HepG2 (cell line): ENCODE measurements at regions not wholly inside any gene's neighbourhood (a gene's known extent, or its start where the extent isn't known, plus 50 kb on each side); places are given as distances from the start of the nearest gene placed in this dataset.

ENCODE experiments used
- ATAC-seq: fragments of 200-7000 bp; cut with Tn5 transposase; 3 replicates; pipeline ENCODE4 v1.9.1; 2020; ENCODE audit warnings: mild to moderate bottlenecking, moderate library complexity
- BruUV-seq: library from RNA; stranded (reverse); fragments of 400-500 nt; replicated peaks from 2 replicates; lab custom pipeline; 2021; lab: Mats Ljungman, UMichigan
- CTCF ChIA-PET: fragments of 300-600 bp; formaldehyde crosslinking; extraction: SDS; loops from one replicate; lab custom pipeline; 2021; ENCODE audit warnings: low total read pairs, inconsistent platforms, low intra/inter-chr PET ratio; lab: Yijun Ruan, JAX
- POLR2A ChIA-PET: fragments of 350-600 bp; sonication (Branson Sonifier 250); formaldehyde crosslinking; loops from one replicate; lab custom pipeline; 2020; ENCODE audit warnings: antibody characterized with exemption, inconsistent platforms; lab: Yijun Ruan, JAX
- DNase-seq: peaks from one replicate; pipeline ENCODE4 v3.0.0-alpha.2; 2015; ENCODE audit warnings: low spot score
- FAIRE-seq: peaks from 3 replicates; lab custom pipeline; 2011; peaks lifted over from hg19 to GRCh38; lab: Jason Lieb, UNC
- H2AFZ ChIP-seq: one replicate; pipeline ENCODE4 v1.6.1; 2011; ENCODE audit warnings: low read length, inconsistent platforms
- H3K27ac ChIP-seq: fragments of 300-600 bp; 3 replicates; pipeline ENCODE4 v1.8.0; 2011; ENCODE audit warnings: mixed run types, mild to moderate bottlenecking, mixed read lengths, low read length, inconsistent platforms; ENCODE audit not compliant: insufficient read depth; ENCODE audit errors: extremely low read length
- H3K27me3 ChIP-seq, 2 experiments: fragments of 200-600 bp in 1 of 2; 2 replicates in 1 of 2; 3 replicates in 1 of 2; pipeline versions ENCODE4 v1.6.0 to v1.8.0; 2011; ENCODE audit warnings: low read length in 2 of 2, mild to moderate bottlenecking in 2 of 2, moderate library complexity in 2 of 2, inconsistent platforms in 1 of 2; ENCODE audit not compliant: insufficient read depth in 2 of 2, control insufficient read depth in 1 of 2
- H3K36me3 ChIP-seq, 2 experiments: fragments of 200-600 bp in 1 of 2; replicated peaks in 1 of 2; 2 replicates in 1 of 2; 3 replicates in 1 of 2; pipeline versions ENCODE4 v1.5.1 to v1.8.0; 2011; ENCODE audit warnings: low read length in 2 of 2, inconsistent platforms in 1 of 2; ENCODE audit not compliant: insufficient read depth in 2 of 2, control insufficient read depth in 1 of 2
- H3K4me1 ChIP-seq: 2 replicates; pipeline ENCODE4 v1.5.1; 2012; ENCODE audit warnings: low read length, inconsistent platforms; ENCODE audit not compliant: insufficient read depth
- H3K4me2 ChIP-seq: 2 replicates; pipeline ENCODE4 v1.6.0; 2011; ENCODE audit warnings: low read depth, low read length, inconsistent platforms
- H3K4me3 ChIP-seq, 3 experiments: fragments of 200-600 bp in 1 of 3; sonication (generic), shearing (Covaris generic) in 1 of 3; replicated peaks in 1 of 3; 2 replicates each; pipeline ENCODE4 v1.5.1; 2011 to 2016; ENCODE audit warnings: low read length in 3 of 3, inconsistent platforms in 2 of 3, low read depth in 2 of 3, mild to moderate bottlenecking in 2 of 3, control low read depth in 1 of 3, mixed read lengths in 1 of 3; ENCODE audit not compliant: insufficient read depth in 1 of 3
- H3K79me2 ChIP-seq: one replicate; pipeline ENCODE4 v1.6.1; 2011; ENCODE audit warnings: low read length, inconsistent platforms; ENCODE audit not compliant: insufficient read depth
- H3K9ac ChIP-seq: 2 replicates; pipeline ENCODE4 v1.6.0; 2011; ENCODE audit warnings: mild to moderate bottlenecking, low read depth, low read length, inconsistent platforms; ENCODE audit not compliant: insufficient read depth
- H3K9me3 ChIP-seq: 2 replicates; pipeline ENCODE4 v1.5.1; 2012; ENCODE audit warnings: mild to moderate bottlenecking, low read length
- H4K20me1 ChIP-seq: 2 replicates; pipeline ENCODE4 v1.6.0; 2011; ENCODE audit warnings: inconsistent platforms, mild to moderate bottlenecking, low read length, moderate library complexity; ENCODE audit not compliant: insufficient read depth
- POLR2G ChIP-seq: fragments of 200-400 bp; formaldehyde crosslinking; IDR thresholded peaks from 2 replicates; pipeline ENCODE4 v1.6.1; 2018; ENCODE audit warnings: mild to moderate bottlenecking, low read depth, low read length, moderate library complexity
- ZBTB1 ChIP-seq: sonication (generic); formaldehyde crosslinking; IDR thresholded peaks from 2 replicates; pipeline ENCODE4 v1.4.0; 2020; ENCODE audit warnings: missing genetic modification reagents, borderline replicate concordance
- ZNF124 ChIP-seq: sonication (generic); formaldehyde crosslinking; IDR thresholded peaks from 2 replicates; pipeline ENCODE4 v1.4.0; 2020; ENCODE audit warnings: missing genetic modification reagents
- ZNF143 ChIP-seq: sonication (generic); formaldehyde crosslinking; IDR thresholded peaks from 2 replicates; pipeline ENCODE4 v1.4.0; 2020; ENCODE audit warnings: missing genetic modification reagents
- ZNF335 ChIP-seq: sonication (generic); formaldehyde crosslinking; IDR thresholded peaks from 2 replicates; pipeline ENCODE4 v1.4.0; 2020; ENCODE audit warnings: missing genetic modification reagents
- ZNF34 ChIP-seq: sonication (generic); formaldehyde crosslinking; IDR thresholded peaks from 2 replicates; pipeline ENCODE4 v1.4.0; 2020; ENCODE audit warnings: mild to moderate bottlenecking, missing genetic modification reagents, borderline replicate concordance
- WGBS: methylation state at CpG from one replicate; pipeline ENCODE4 v1.1.6; 2017; ENCODE audit warnings: low lambda C conversion rate; 5-methylcytosine and 5-hydroxymethylcytosine counted together
- in situ Hi-C: cut with HindIII; loops from 2 replicates; pipeline ENCODE4 v1.10.0; 2017; ENCODE audit warnings: low pct_unique_long_range_greater_than_20kb; ENCODE audit not compliant: extremely low pct_ligation_motif_present
- intact Hi-C: fragments of 100-400 bp; cut with micrococcal nuclease; formaldehyde crosslinking; loops from one replicate; pipeline ENCODE4 v1.10.0; 2022; ENCODE audit not compliant: unreplicated experiment
- TF ChIP-seq, protein P1 (sequence below): IDR thresholded peaks from 2 replicates; pipeline ENCODE4 v1.6.1; 2016; ENCODE audit warnings: low read depth, borderline replicate concordance
- TF ChIP-seq, protein P2 (sequence below): sonication (generic); formaldehyde crosslinking; IDR thresholded peaks from 2 replicates; pipeline ENCODE4 v1.5.1; 2020; ENCODE audit warnings: missing genetic modification reagents, mild to moderate bottlenecking, borderline replicate concordance

DNA sequence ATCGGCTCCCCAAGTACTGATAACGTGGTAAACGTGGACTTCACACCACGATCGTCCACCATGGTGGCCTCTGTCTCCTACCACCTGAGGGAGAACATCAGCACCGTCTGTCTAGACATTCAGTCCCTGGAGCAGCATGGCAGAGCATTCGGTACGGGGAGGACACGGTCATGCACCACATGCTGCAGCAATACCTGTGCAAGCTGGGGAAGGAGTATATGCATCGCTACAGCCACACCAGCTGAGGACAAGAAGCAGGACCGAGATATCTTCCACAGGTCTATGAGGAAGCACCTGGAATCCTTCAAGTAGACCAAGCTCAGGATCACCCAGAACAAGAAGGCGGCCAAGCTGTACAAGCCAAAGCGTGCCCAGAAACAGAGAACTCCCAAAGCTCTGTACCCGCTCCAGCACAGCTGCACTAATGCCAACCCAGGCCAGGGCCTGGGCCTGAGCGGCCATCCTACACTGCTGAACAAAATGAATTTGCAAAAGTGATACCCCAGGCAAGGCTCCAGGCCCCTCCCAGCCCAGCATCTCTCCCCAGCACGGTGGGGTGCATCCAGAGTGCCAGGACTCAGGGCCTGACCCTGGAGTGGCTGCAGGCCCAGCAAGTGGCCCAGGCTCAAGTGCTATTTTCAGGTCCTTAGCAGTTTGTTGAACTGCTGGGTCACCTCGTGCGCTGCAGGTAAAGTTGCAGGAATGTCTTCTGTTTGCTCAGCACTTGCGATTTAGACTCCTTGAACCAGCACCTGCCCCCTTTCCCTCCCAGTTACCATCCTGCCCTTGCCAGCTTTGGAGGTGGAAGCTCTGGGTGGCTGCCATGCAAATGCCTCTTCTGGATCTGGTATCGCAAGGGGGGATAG lies 119.3 kb upstream of the SERPIND1 start:
- in situ Hi-C loops = no loop called here
- no peak for TF ChIP-seq ZBTB1 (CRISPR knock-in tag)
- no peak for TF ChIP-seq ZNF124
- TF ChIP-seq, protein P1, sequence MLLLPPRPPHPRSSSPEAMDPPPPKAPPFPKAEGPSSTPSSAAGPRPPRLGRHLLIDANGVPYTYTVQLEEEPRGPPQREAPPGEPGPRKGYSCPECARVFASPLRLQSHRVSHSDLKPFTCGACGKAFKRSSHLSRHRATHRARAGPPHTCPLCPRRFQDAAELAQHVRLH = no peak
- TF ChIP-seq ZNF335 (CRISPR knock-in tag) = no peak
- TF ChIP-seq ZNF143 (CRISPR knock-in tag) = no peak
- TF ChIP-seq, protein P2, sequence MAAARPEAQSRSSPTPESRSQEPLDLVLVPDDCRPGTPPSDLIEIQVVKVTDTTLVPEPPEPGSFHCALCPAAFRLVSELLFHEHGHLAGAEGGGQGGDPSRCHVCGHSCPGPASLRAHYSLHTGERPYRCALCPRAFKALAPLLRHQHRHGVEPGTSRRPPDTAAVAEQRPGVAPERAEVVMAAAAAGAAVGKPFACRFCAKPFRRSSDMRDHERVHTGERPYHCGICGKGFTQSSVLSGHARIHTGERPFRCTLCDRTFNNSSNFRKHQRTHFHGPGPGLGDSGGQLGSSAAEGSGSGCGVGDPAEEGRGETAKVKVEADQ (CRISPR knock-in tag) = no peak
- TF ChIP-seq ZNF34 (CRISPR knock-in tag) = no peak
- TF ChIP-seq POLR2G = no peak
- TF ChIP-seq, all 625 proteins: peak for 0
- Histone ChIP-seq H3K4me3 (no peak overlapping the region), H2AFZ (no peak overlapping the region), H3K9me3 (no peaks in the 10 kb centered on the region), H3K9ac (no peak overlapping the region), H3K79me2 (no peaks in the 10 kb centered on the region), H3K27me3 (peaks cover 0 to 11% of the 10 kb centered on the region in 2 experiments; a peak in 3 of 5 replicates), H3K36me3 (no peaks in the 10 kb centered on the region), H3K27ac (no peak overlapping the region), H4K20me1 (no peaks in the 10 kb centered on the region), H3K4me2 (no peak overlapping the region), H3K4me1 (no peaks in the 10 kb centered on the region)
- CTCF ChIA-PET = no interaction called here
- FAIRE-seq (no peak), DNase-seq (no peak), ATAC-seq (no peak)
- WGBS = 46% methylated on average over 12 of the region's 20 CpGs
- intact Hi-C loops = no loop called here
- POLR2A ChIA-PET = no interaction called here
- no TSS peak for BruUV-seq
